Right lobe of liver (tissue), 4 donors: ENCODE measurements at regions not wholly inside any gene's neighbourhood (a gene's known extent, or its start where the extent isn't known, plus 50 kb on each side); places are given as distances from the start of the nearest gene placed in this dataset.

Experiments used
- POLR2A ChIP-seq: fragments of 450-650 bp; IDR thresholded peaks from one replicate; pipeline ENCODE4 v1.6.1; 2017; ENCODE audit warnings: antibody characterized with exemption, mild to moderate bottlenecking
- TF ChIP-seq, protein P1 (sequence below), 4 donors: fragments of 200-600 bp in 3 of 4; fragments of 450-650 bp in 1 of 4; IDR thresholded peaks; one replicate each; pipeline versions ENCODE4 v1.5.1 to v1.8.0; 2016 to 2022; ENCODE audit warnings: antibody characterized with exemption in 4 of 4, mild to moderate bottlenecking in 2 of 4
- donor health status: DM: no; HTN: no; CAD: no.
- donor health status: DM: no; HTN: no; CAD: no.
- donor health status: DM: no; HTN: yes; CAD: no.

DNA sequence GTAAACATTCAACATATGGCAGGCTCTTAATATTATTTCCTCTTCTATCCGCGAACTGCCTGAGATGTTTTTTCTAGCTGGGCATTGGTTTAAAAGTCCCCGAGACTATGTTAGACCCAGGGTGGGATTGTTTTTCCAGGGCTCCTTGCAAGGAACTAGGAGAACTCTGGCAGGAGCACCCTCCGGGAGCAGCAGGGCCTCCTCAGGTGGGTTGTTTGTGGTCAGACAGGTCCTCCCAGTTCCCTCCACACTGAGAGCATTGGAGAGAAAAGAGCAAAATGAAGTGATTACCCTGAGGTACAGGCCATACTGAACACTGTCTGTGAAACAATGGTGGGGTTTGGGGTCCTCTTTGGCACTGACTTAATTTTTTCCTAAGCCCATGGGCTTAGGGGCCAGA, 115.9 kb upstream of the LGALSL start:
- TF ChIP-seq, protein P1, sequence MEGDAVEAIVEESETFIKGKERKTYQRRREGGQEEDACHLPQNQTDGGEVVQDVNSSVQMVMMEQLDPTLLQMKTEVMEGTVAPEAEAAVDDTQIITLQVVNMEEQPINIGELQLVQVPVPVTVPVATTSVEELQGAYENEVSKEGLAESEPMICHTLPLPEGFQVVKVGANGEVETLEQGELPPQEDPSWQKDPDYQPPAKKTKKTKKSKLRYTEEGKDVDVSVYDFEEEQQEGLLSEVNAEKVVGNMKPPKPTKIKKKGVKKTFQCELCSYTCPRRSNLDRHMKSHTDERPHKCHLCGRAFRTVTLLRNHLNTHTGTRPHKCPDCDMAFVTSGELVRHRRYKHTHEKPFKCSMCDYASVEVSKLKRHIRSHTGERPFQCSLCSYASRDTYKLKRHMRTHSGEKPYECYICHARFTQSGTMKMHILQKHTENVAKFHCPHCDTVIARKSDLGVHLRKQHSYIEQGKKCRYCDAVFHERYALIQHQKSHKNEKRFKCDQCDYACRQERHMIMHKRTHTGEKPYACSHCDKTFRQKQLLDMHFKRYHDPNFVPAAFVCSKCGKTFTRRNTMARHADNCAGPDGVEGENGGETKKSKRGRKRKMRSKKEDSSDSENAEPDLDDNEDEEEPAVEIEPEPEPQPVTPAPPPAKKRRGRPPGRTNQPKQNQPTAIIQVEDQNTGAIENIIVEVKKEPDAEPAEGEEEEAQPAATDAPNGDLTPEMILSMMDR (IDR thresholded peaks at IDR 0.05) = no peak
- TF ChIP-seq POLR2A = no peak
